Islet of Langerhans (tissue), 1 donor: ENCODE measurements at regions not wholly inside any gene's neighbourhood (a gene's known extent, or its start where the extent isn't known, plus 50 kb on each side); places are given as distances from the start of the nearest gene placed in this dataset.

Experiments used
- FAIRE-seq: peaks from one replicate; lab custom pipeline; 2011; peaks lifted over from hg19 to GRCh38; lab: Jason Lieb, UNC

- no peak for FAIRE-seq
Measured at GRCh38 chr11:80122211-80122610, 681.4 kb upstream of the TENM4 start.

DNA sequence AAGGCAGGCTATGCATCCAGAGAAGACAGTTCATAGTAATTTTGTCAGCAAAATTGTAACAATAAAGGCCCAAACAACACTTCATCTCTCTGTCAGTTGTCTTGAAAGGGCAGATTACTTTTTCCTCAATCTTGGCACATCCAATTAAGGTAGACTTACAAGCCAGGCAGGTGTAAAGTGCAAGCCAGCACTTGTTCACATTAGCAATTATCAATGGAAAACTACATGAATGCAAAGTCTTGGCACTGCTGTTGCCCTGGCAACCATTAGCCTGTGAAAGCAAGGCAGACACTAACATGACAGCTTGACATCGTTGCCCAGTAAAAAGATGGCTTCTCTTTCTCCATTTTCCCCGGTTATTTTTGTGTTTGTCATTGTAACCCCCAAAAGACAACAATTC, 677.2 kb upstream of the TENM4 start:
- FAIRE-seq = peak; percentile 78

GRCh38 chr11:80116796-80117195, 676.0 kb upstream of the TENM4 start:
- FAIRE-seq = no peak

DNA sequence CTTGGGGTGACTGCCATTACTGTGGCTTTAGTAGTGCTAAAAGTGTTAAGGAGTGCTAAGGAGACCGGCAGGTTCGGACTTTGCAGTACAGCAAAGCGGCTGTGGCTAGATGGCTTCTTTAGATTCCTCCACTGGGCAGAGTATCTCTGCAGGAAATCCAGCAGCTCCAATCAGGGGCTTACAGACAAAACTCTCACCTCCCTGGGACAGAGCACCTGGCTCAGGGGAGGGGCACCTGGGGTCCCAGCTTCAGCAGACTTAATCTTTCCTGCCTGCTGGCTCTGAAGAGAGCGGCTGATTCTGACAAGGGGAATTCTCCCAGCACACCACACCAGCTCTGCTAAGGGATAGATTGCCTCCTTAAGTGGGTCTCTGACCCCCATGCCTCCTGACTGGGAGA, 668.8 kb upstream of the TENM4 start:
- FAIRE-seq = no peak

GRCh38 chr11:80109031-80109430, 668.2 kb upstream of the TENM4 start:
- no peak for FAIRE-seq

DNA sequence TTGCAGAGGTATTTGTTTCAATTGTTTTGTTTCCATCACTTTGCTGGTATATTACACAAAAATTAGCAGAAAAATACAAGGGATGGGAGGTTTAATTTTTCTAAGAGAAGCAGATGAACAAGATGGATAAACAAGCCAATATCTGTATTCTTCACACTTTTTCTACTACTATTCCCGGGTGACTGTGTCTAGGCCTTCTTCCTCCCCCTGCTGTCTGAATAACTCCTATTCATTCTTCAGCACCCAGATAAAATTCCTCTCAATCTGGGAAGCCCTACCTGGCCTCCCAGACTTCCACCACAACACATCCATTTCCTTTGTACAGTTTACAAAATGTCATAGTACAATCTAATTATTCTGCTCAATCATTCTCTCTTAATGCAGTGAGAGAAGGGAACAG, 666.6 kb upstream of the TENM4 start:
- FAIRE-seq = no peak

- no peak for FAIRE-seq
Measured at GRCh38 chr11:80104191-80104590, 663.4 kb upstream of the TENM4 start.

- FAIRE-seq = no peak
Measured at GRCh38 chr11:80103142-80103859, 662.5 kb upstream of the TENM4 start.

DNA sequence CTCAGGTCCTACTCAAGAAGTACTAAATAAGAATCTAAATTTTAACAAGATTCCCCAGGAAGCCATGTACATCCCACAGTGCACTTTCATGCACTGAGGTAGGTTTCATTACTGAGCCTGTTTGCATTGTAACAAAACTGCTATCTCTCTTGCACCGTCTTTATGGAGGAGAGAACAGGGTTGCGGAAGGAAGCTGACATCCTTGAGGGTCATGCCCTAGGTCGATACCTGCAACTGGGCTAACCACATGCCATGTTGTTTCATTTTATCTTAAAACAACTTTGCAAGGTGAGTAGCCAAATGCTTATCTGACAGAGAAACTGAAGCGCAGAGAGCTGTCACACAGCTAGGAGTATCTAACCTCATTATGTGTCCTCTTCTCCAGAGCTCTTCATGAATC, 656.3 kb upstream of the TENM4 start:
- no peak for FAIRE-seq

DNA sequence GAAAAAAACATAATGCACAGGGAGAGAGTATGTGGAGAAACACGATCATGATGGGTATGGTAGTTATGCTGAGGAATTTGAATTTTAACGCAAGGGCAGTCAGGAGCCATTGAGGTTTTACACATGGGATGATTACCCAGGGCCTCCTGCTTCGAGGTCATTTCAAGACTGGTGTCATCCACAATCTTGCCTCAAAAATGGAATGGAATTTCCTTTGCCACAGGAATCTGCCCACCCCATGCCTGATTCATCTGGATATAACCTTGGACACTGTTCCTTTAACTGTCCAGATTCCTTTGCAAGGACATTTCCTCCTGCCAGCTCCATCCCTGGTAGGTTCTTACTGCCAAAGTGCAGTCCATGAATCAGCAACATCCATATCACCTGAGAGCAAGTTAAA, 655.9 kb upstream of the TENM4 start:
- no peak for FAIRE-seq

- FAIRE-seq = no peak
Measured at GRCh38 chr11:80086496-80087055, 645.7 kb upstream of the TENM4 start.

- FAIRE-seq = no peak
Measured at GRCh38 chr11:80085563-80085962, 644.7 kb upstream of the TENM4 start.

- FAIRE-seq = peak; percentile 83
Measured at GRCh38 chr11:80084608-80085007, 643.8 kb upstream of the TENM4 start.

DNA sequence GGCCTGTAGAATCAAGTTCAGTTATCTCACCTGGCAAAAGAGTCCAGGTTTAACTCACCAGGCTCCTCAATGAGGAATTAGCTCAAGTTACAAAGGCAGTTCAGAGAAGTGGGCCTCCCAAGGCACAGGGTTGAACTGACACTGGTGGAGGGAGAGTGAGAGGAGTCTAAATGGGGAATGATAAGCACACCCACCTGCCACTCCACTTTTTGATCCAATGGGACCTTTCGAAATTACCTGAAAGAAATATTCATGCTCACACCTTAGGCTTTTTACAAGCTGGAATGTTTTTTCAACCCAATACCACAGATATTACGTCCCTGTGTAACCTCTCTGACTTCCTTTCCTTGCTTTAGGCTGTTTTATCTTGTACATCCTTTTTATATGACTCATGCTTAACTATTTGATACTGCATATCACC, 642.7 kb upstream of the TENM4 start:
- no peak for FAIRE-seq

- no peak for FAIRE-seq
Measured at GRCh38 chr11:80082406-80082805, 641.6 kb upstream of the TENM4 start.

DNA sequence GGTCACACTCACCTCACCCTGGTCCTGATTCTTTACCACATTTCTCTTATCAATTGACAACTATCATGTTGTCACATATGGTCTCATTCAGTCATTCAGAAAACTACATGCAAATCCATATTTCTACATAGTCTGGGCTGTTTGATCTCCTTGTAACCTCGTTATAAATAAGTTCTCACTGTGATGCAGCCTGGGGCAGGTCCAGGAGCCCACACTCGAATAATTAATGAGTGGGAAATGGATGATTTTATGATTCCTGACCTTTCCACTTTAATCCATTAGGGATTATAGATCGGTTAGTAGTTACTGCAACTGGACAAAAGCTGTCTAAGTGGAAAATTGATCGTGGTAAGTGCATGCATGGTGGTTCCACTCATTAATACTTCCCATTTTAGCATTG, 636.3 kb upstream of the TENM4 start:
- no peak for FAIRE-seq

DNA sequence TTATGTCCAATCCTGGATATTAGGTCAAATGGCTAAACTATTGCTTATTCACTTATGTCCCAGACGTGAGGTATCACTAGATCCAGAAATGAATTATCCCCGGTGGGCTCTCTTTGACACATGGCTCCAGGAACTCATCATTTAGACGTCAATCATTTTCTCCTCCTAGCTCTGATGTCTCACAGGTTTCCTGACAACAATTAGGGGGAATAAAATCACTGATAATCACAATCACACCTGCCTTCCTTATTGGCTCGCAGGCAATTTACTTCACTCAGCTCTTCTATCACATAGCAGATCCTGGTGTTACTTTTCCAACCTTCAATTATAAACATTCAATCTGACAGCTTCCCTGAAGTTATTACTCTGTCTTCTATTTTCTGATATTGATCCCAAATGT, 634.0 kb upstream of the TENM4 start:
- no peak for FAIRE-seq

DNA sequence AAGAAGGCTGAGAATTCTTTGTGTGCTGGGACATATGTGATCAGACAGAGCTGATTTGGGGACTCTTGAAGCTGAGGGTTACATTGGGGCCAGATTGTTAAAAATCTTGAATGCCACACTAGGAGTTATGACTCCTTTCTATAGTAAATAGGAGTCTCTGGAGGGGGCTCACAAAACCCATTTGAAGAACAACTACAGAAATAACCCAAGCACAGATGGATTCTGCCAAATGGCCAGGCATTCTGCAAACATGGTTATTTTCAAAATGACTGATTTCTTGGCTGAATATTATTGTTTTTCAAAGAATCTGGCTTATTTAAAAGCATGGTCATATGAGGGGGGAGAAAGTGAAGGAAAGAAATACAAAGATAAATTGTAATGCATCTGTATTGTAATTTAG, 625.5 kb upstream of the TENM4 start:
- no peak for FAIRE-seq

- no peak for FAIRE-seq
Measured at GRCh38 chr11:80065086-80065485, 624.3 kb upstream of the TENM4 start.

DNA sequence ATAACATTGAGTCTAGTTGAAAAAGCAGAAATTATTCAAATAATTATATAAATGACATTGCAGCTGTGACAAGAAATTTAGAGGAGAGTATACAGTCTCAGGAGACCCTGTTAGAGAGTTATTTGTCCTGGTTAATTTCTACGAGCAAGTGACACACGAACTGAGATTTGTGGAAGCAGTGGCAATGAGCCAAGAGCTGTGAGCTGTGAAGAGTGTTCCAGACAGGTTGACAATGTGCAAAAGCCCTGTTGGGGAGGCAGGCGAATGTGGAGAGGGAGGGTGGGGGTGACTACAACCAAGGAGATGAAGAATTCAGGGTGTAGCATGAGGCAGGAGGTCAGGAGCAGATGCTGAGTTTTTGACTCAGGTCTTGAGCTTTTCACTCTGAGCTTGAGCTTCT, 620.2 kb upstream of the TENM4 start:
- no peak for FAIRE-seq

GRCh38 chr11:80054582-80055165, 613.8 kb upstream of the TENM4 start:
- FAIRE-seq = no peak

DNA sequence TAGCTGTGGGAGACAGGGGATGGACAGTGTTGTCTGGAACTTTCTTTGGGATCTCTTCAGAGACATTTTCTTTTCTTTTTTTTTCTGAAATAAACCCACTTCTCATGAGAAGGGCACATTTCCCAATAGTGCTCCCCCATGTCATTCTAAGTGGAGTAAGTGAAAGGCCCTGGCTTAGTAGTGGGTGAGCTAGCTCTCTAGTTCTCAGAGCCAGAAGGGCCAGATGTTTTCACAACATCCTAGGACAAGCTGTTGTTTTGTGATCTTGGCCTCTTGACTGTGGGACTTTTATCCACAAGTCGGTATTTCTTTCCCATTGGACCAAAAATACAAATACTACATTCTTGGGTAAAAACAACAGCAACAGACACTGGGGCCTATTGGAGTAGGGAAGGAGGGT, 607.7 kb upstream of the TENM4 start:
- no peak for FAIRE-seq

GRCh38 chr11:80041136-80042000, 600.5 kb upstream of the TENM4 start:
- FAIRE-seq = no peak
